ENCODE measurements at regions not wholly inside any gene's neighbourhood (a gene's known extent, or its start where the extent isn't known, plus 50 kb on each side); places are given as distances from the start of the nearest gene placed in this dataset.

DNA sequence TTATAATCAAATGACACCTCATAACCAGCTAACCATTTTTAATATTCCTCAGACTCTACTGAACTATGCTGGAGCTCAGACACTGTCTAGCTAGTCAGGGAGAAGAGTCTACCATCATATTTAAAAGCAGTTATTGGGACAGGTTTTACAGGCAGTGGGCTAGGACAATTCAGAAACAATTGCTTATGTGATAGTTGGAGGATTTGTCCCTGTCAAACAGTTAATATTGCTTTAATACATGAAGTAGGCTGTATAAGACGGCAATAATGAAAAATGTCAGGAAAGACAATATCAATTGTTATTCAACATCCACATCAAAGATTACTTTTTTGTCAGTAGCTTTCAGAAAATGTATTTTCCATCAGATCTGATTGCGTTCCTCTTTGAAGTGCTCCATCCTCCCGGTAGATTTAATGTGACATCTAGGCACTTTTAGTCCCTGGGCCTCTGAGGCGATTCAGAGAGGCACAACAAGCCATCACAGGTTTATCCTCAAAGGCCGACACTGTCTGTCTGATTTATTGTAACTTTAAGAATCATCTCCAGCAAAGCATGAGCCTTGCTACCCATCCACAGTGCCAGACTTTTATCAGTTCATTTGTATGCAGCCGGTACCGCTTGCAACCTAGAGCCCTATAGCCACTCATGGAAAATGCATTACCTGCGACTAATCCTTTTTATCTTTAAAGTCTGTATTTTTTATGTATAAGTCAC is 152.2 kb downstream of the PSAT1 start:
- H3K36me3 ChIP-seq: no peaks in the 10 kb centered on the region
- no peaks in the 10 kb centered on the region for H3K9me3 ChIP-seq
- WGBS, 2 donors: 92 to 94% methylated on average over 8 of the region's 8 CpGs
- no peak overlapping the region for H3K4me3 ChIP-seq
- TF ChIP-seq CTCF (IDR thresholded peaks at IDR 0.05) (no peak), EP300 (IDR thresholded peaks at IDR 0.05) (no peak), POLR2A (IDR thresholded peaks at IDR 0.05) (no peak)
- H3K27me3 ChIP-seq: no peaks in the 10 kb centered on the region
- no peaks in the 10 kb centered on the region for H3K4me1 ChIP-seq
- no peak for DNase-seq (ENCODE audit: low spot score in 2 of 2)
- H3K27ac ChIP-seq: no peak overlapping the region

DNA sequence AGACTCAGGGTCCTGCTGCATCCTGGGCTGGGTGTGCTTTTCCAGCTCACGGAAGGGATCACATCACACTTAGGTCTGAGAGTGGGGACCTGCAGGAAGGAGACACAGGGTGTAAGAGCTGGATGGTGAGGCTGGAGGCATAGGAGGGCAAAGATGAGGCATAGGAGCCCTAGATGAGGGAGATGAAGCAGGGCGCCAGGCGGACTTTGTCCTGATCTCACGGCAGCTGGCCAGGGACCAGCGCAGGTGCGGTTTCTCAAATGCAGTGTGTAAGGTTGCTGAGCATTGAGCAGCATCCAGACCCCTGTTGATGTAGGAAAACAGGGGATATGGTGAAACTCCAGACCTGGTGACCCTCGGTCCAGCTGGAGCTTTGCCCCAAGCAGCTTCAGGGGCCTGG is 156.5 kb downstream of the PSAT1 start:
- no peaks in the 10 kb centered on the region for H3K9me3 ChIP-seq
- 93 to 97% methylated on average over 7 of the region's 7 CpGs for WGBS, 2 donors
- H3K36me3 ChIP-seq: no peaks in the 10 kb centered on the region
- H3K4me1 ChIP-seq: no peaks in the 10 kb centered on the region
- no peak overlapping the region for H3K27ac ChIP-seq
- H3K27me3 ChIP-seq: no peaks in the 10 kb centered on the region
- no peak for DNase-seq (ENCODE audit: low spot score in 2 of 2)
- TF ChIP-seq POLR2A (IDR thresholded peaks at IDR 0.05): no peak
- no peak for TF ChIP-seq EP300 (IDR thresholded peaks at IDR 0.05)
- TF ChIP-seq CTCF (IDR thresholded peaks at IDR 0.05): no peak
- H3K4me3 ChIP-seq: no peak overlapping the region

DNA sequence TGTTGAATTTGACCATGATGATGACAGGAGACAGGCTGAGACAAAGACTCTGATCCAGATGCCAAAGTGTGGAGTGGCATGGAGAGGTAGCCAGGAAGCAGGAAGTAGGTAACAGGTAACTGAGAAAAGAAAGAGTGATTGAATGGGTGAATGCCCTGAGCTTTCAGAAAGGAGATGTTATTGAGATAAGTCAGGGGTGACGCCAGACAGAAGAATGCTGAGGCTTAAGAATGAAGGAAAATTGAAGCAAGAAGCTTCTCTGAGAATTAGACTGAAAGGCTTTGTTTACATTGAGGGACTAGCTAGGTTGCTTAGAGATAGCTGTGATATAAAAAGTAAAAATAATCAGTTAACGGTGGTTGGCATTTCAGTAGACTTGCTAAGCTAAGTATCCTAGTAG is 165.7 kb downstream of the PSAT1 start:
- WGBS, 2 donors: 79 to 91% methylated on average over 2 of the region's 2 CpGs
- Histone ChIP-seq H3K9me3 (peaks cover 0 to 28% (median 0%) of the 10 kb centered on the region in 4 donors), H3K36me3 (no peaks in the 10 kb centered on the region), H3K4me1 (no peaks in the 10 kb centered on the region), H3K4me3 (no peak overlapping the region), H3K27ac (no peak overlapping the region), H3K27me3 (no peaks in the 10 kb centered on the region)
- no peak for DNase-seq (ENCODE audit: low spot score in 2 of 2)
- TF ChIP-seq POLR2A (IDR thresholded peaks at IDR 0.05) (no peak), EP300 (IDR thresholded peaks at IDR 0.05) (no peak), CTCF (IDR thresholded peaks at IDR 0.05) (no peak)

DNA sequence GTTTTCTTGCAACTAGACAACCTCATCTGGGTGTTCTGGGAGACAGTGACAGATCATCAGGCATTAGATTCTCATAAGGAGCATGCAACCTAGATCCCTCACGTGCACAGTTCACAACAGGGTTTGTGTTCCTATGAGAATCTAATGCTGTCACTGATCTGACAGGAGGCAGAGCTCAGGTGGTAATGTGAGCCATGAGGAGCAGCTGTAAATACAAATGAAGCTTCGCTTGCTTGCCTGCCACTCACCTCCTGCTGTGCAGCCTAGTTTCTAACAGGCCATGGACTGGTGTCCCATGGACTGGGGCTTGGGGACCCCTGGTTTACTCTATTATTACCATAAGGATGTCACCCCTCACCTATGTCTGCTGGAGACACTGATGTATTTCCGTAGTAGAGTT is 166.8 kb downstream of the PSAT1 start:
- Histone ChIP-seq H3K27ac (no peak overlapping the region), H3K4me3 (no peak overlapping the region), H3K36me3 (no peaks in the 10 kb centered on the region), H3K9me3 (peaks cover 0 to 28% (median 0%) of the 10 kb centered on the region in 4 donors), H3K27me3 (no peaks in the 10 kb centered on the region), H3K4me1 (no peaks in the 10 kb centered on the region)
- no peak for TF ChIP-seq CTCF (IDR thresholded peaks at IDR 0.05)
- TF ChIP-seq EP300 (IDR thresholded peaks at IDR 0.05): no peak
- TF ChIP-seq POLR2A (IDR thresholded peaks at IDR 0.05): no peak
- DNase-seq (ENCODE audit: low spot score in 2 of 2): no peak
- WGBS, 2 donors: 80 to 83% methylated on average over 3 of the region's 3 CpGs

GRCh38 chr9:78468231-78468630 is 171.3 kb downstream of the PSAT1 start:
- no peak for DNase-seq (ENCODE audit: low spot score in 2 of 2)
- WGBS, 2 donors: 63 to 64% methylated on average over 7 of the region's 7 CpGs

More at GRCh38 chr9:78468231-78468630, 171.3 kb downstream of the PSAT1 start:
- peaks cover 0 to 4% (median 0%) of the 10 kb centered on the region in 4 donors for H3K9me3 ChIP-seq
- no peaks in the 10 kb centered on the region for H3K27me3 ChIP-seq
- no peak overlapping the region for H3K4me3 ChIP-seq
- no peaks in the 10 kb centered on the region for H3K36me3 ChIP-seq
- no peak overlapping the region for H3K27ac ChIP-seq
- no peaks in the 10 kb centered on the region for H3K4me1 ChIP-seq
- no peak for TF ChIP-seq CTCF (IDR thresholded peaks at IDR 0.05)
- no peak for TF ChIP-seq EP300 (IDR thresholded peaks at IDR 0.05)
- no peak for TF ChIP-seq POLR2A (IDR thresholded peaks at IDR 0.05)
